ENCODE measurements at regions not wholly inside any gene's neighbourhood (a gene's known extent, or its start where the extent isn't known, plus 50 kb on each side); places are given as distances from the start of the nearest gene placed in this dataset.

- no peak for DNase-seq
Observed at GRCh38 chr6:47116086-47116485, 74.0 kb upstream of the ADGRF1 start.

- DNase-seq: no peak
Observed at GRCh38 chr6:47114460-47114859, 72.3 kb upstream of the ADGRF1 start.

GRCh38 chr6:47112317-47112716, 70.2 kb upstream of the ADGRF1 start:
- DNase-seq: no peak

GRCh38 chr6:47111685-47112084, 69.6 kb upstream of the ADGRF1 start:
- DNase-seq: no peak

- DNase-seq: peak; percentile 34
Observed at GRCh38 chr6:47109281-47109680, 67.1 kb upstream of the ADGRF1 start.

- DNase-seq: peak; percentile 7
Observed at GRCh38 chr6:47106721-47107197, 64.6 kb upstream of the ADGRF1 start.

GRCh38 chr6:47106216-47106615, 64.1 kb upstream of the ADGRF1 start:
- DNase-seq: no peak

GRCh38 chr6:47105469-47106178, 63.5 kb upstream of the ADGRF1 start:
- no peak for DNase-seq

GRCh38 chr6:47103931-47104330, 61.8 kb upstream of the ADGRF1 start:
- no peak for DNase-seq

GRCh38 chr6:47102331-47102730, 60.2 kb upstream of the ADGRF1 start:
- no peak for DNase-seq

- DNase-seq: no peak
Observed at GRCh38 chr6:47098570-47098993, 56.5 kb upstream of the ADGRF1 start.

GRCh38 chr6:47097092-47097945, 55.2 kb upstream of the ADGRF1 start:
- peak; percentile 68 for DNase-seq

GRCh38 chr6:47096211-47096895, 54.2 kb upstream of the ADGRF1 start:
- no peak for DNase-seq

- no peak for DNase-seq
Observed at GRCh38 chr6:47094241-47094925, 52.3 kb upstream of the ADGRF1 start.

- DNase-seq: no peak
Observed at GRCh38 chr6:47093169-47093568, 51.0 kb upstream of the ADGRF1 start.

GRCh38 chr6:47091886-47092668, 49.9 kb upstream of the ADGRF1 start:
- no peak for DNase-seq
